H9 (cell line): ENCODE measurements at regions not wholly inside any gene's neighbourhood (a gene's known extent, or its start where the extent isn't known, plus 50 kb on each side); places are given as distances from the start of the nearest gene placed in this dataset.

ENCODE experiments used
- DNase-seq: peaks from one replicate; pipeline ENCODE4 v3.0.0-alpha.2; 2017
- H2AFZ ChIP-seq: one replicate; pipeline ENCODE4 v1.6.1; 2013; ENCODE audit warnings: mild to moderate bottlenecking, low read length, control low read depth, moderate library complexity
- H2AK5ac ChIP-seq: 2 replicates; pipeline ENCODE4 v1.6.1; 2013; ENCODE audit warnings: low read length, control low read depth, mixed read lengths; ENCODE audit not compliant: insufficient read length
- H2BK120ac ChIP-seq: one replicate; pipeline ENCODE4 v1.6.1; 2013; ENCODE audit warnings: low read depth, mild to moderate bottlenecking, low read length, control low read depth, inconsistent platforms; ENCODE audit not compliant: poor library complexity, severe bottlenecking
- H2BK12ac ChIP-seq: 2 replicates; pipeline ENCODE4 v1.6.1; 2013; ENCODE audit warnings: low read length, control low read depth, mixed read lengths, low read depth; ENCODE audit not compliant: insufficient read length
- H2BK15ac ChIP-seq: 2 replicates; pipeline ENCODE4 v1.6.1; 2013; ENCODE audit warnings: low read depth, low read length, control low read depth
- H2BK20ac ChIP-seq: one replicate; pipeline ENCODE4 v1.6.1; 2013; ENCODE audit warnings: low read depth, mild to moderate bottlenecking, low read length, control low read depth, inconsistent platforms; ENCODE audit not compliant: poor library complexity, severe bottlenecking
- H2BK5ac ChIP-seq: 2 replicates; pipeline ENCODE4 v1.6.1; 2013; ENCODE audit warnings: low read length, control low read depth, mixed read lengths; ENCODE audit not compliant: insufficient read length
- H3K14ac ChIP-seq: 2 replicates; pipeline ENCODE4 v1.6.1; 2013; ENCODE audit warnings: low read length, control low read depth; ENCODE audit not compliant: insufficient read depth
- H3K18ac ChIP-seq: 2 replicates; pipeline ENCODE4 v1.6.1; 2013; ENCODE audit warnings: low read depth, mild to moderate bottlenecking, mixed read lengths, low read length, control low read depth; ENCODE audit not compliant: insufficient read length
- H3K23ac ChIP-seq: 2 replicates; pipeline ENCODE4 v1.6.1; 2013; ENCODE audit warnings: low read length, control low read depth, mixed read lengths, low read depth; ENCODE audit not compliant: insufficient read length
- H3K23me2 ChIP-seq: 2 replicates; pipeline ENCODE4 v1.6.1; 2013; ENCODE audit warnings: low read depth, mild to moderate bottlenecking, mixed read lengths, low read length, control low read depth; ENCODE audit not compliant: insufficient read length, poor library complexity, severe bottlenecking
- H3K27ac ChIP-seq: 2 replicates; pipeline ENCODE4 v1.5.1; 2013; ENCODE audit warnings: low read length, control low read depth, mixed read lengths, low read depth; ENCODE audit not compliant: insufficient read length
- H3K27me3 ChIP-seq: 2 replicates; pipeline ENCODE4 v1.6.1; 2013; ENCODE audit warnings: low read length, control low read depth, inconsistent platforms; ENCODE audit not compliant: insufficient read depth
- H3K4ac ChIP-seq: 2 replicates; pipeline ENCODE4 v1.6.1; 2013; ENCODE audit warnings: low read depth, mild to moderate bottlenecking, control low read depth, inconsistent platforms, low read length, moderate library complexity
- H3K4me1 ChIP-seq: 2 replicates; pipeline ENCODE4 v1.6.1; 2013; ENCODE audit warnings: low read length, control low read depth, inconsistent platforms; ENCODE audit not compliant: insufficient read depth
- H3K4me2 ChIP-seq: 2 replicates; pipeline ENCODE4 v1.6.1; 2013; ENCODE audit warnings: low read length, control low read depth, mixed read lengths; ENCODE audit not compliant: insufficient read length, insufficient read depth
- H3K56ac ChIP-seq: 2 replicates; pipeline ENCODE4 v1.6.1; 2013; ENCODE audit warnings: low read depth, mild to moderate bottlenecking, mixed read lengths, low read length, control low read depth; ENCODE audit not compliant: insufficient read length
- H3K79me1 ChIP-seq: 2 replicates; pipeline ENCODE4 v1.6.1; 2013; ENCODE audit warnings: low read depth, mild to moderate bottlenecking, moderate library complexity, low read length, control low read depth, inconsistent platforms; ENCODE audit not compliant: insufficient read depth, poor library complexity, severe bottlenecking
- H3K79me2 ChIP-seq: 2 replicates; pipeline ENCODE4 v1.6.1; 2013; ENCODE audit warnings: low read length, control low read depth, inconsistent platforms; ENCODE audit not compliant: insufficient read depth
- H3K9ac ChIP-seq: 2 replicates; pipeline ENCODE4 v1.6.1; 2013; ENCODE audit warnings: low read length, control low read depth, mixed read lengths; ENCODE audit not compliant: insufficient read length; ENCODE audit errors: extremely low read depth
- H3K9me3 ChIP-seq: one replicate; pipeline ENCODE4 v1.6.1; 2013; ENCODE audit warnings: low read depth, low read length, inconsistent platforms; ENCODE audit not compliant: control insufficient read depth
- H3T11ph ChIP-seq: one replicate; pipeline ENCODE4 v1.6.1; 2013; ENCODE audit warnings: mild to moderate bottlenecking, low read length, control low read depth, inconsistent platforms
- H4K20me1 ChIP-seq: one replicate; pipeline ENCODE4 v1.6.1; 2013; ENCODE audit not compliant: control insufficient read depth, insufficient read length, insufficient read depth
- H4K5ac ChIP-seq: 2 replicates; pipeline ENCODE4 v1.6.1; 2013; ENCODE audit warnings: low read depth, mild to moderate bottlenecking, mixed read lengths, low read length, control low read depth; ENCODE audit not compliant: insufficient read length
- H4K8ac ChIP-seq: replicated peaks from 2 replicates; pipeline ENCODE4 v1.6.1; 2013; ENCODE audit warnings: low read length, control low read depth, mixed read lengths, low read depth; ENCODE audit not compliant: insufficient read length
- H4K91ac ChIP-seq: 2 replicates; pipeline ENCODE4 v1.6.1; 2013; ENCODE audit warnings: low read depth, mild to moderate bottlenecking, moderate library complexity, mixed read lengths, low read length, control low read depth; ENCODE audit not compliant: insufficient read length
- H3K27ac Mint-ChIP-seq, 3 experiments: 2 replicates in 2 of 3; 3 replicates in 1 of 3; pipeline ENCODE4 v1.8.0; 2020 to 2021; ENCODE audit warnings: mixed read lengths in 3 of 3, mild to moderate bottlenecking in 1 of 3, moderate library complexity in 1 of 3
- H3K27me3 Mint-ChIP-seq: 2 replicates; pipeline ENCODE4 v1.8.0; 2021; ENCODE audit warnings: low read depth, mild to moderate bottlenecking, moderate library complexity, mixed read lengths
- H3K36me3 Mint-ChIP-seq, 3 experiments: 2 replicates in 2 of 3; 3 replicates in 1 of 3; pipeline ENCODE4 v1.8.0; 2020 to 2021; ENCODE audit warnings: low read depth in 3 of 3, mixed read lengths in 3 of 3; ENCODE audit not compliant: insufficient read depth in 1 of 3
- H3K4me1 Mint-ChIP-seq, 2 experiments: 2 replicates each; pipeline ENCODE4 v1.8.0; 2020; ENCODE audit warnings: mixed read lengths in 2 of 2
- H3K4me3 Mint-ChIP-seq, 2 experiments: 2 replicates in 1 of 2; 3 replicates in 1 of 2; pipeline ENCODE4 v1.8.0; 2020 to 2021; ENCODE audit warnings: mild to moderate bottlenecking in 2 of 2, mixed read lengths in 2 of 2, moderate library complexity in 1 of 2
- H3K9me3 Mint-ChIP-seq, 2 experiments: 2 replicates in 1 of 2; 3 replicates in 1 of 2; pipeline ENCODE4 v1.8.0; 2020; ENCODE audit warnings: mild to moderate bottlenecking in 2 of 2, mixed read lengths in 2 of 2, moderate library complexity in 1 of 2
- WGBS: extraction: QIAGEN DNeasy Blood & Tissue Kit; methylation state at CpG from one replicate; pipeline ENCODE4 v1.1.7; 2013; ENCODE audit warnings: missing lambda C conversion rate, low lambda C conversion rate, mixed read lengths; ENCODE audit not compliant: insufficient read length; ENCODE audit errors: extremely low coverage; 5-methylcytosine and 5-hydroxymethylcytosine counted together
- TF ChIP-seq, protein P1 (sequence below): fragments of 200-600 bp; sonication (generic); conservative IDR thresholded peaks from 3 replicates; pipeline ENCODE4 v1.8.0; 2021; ENCODE audit warnings: antibody characterized with exemption, mild to moderate bottlenecking

DNA sequence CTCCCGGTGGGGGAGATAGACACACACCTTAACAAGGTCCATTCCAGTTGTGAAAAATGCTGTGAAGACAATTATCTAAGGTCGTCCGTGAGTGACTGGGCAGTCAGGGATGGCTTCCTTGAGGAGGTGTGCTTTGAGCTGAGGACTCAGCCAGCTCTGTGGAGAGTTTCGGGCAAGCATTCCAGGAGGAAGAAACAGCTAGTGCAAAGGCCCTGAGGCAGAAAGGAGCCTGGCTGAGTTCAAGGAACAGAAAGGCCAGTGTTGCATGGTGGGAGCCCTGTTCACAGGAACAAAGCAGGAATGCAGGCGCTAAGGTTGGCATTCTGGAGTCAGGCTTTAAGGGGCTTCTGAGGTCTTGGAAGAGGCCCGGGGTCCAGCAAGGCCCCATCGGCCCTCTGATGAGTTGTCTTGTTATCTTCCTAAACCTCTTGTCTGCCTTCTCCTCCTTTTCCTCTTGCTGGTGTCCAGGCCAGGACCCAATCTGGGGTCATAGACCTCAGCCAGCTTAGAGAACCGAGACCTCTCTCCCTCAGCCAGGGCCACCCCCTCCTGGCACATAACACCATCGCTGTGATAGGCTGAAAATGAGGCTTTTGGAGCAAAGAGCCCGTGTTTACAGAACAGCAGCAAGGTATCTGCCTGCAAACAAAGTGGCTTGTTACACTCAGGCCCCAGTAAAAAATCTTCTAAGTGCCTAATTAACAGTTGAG is 270.2 kb upstream of the MVB12B start:
- no CpG with 5 or more reads among the region's 10 CpGs for WGBS
- no peaks in the 10 kb centered on the region for H3K9me3 Mint-ChIP-seq
- no peak overlapping the region for H3K27ac Mint-ChIP-seq
- no peaks in the 10 kb centered on the region for H3K23me2 ChIP-seq
- no peak overlapping the region for H2BK15ac ChIP-seq
- no peak overlapping the region for H3K27ac ChIP-seq
- no peaks in the 10 kb centered on the region for H3K79me2 ChIP-seq
- H4K20me1 ChIP-seq, result no peaks in the 10 kb centered on the region
- TF ChIP-seq, protein P1, sequence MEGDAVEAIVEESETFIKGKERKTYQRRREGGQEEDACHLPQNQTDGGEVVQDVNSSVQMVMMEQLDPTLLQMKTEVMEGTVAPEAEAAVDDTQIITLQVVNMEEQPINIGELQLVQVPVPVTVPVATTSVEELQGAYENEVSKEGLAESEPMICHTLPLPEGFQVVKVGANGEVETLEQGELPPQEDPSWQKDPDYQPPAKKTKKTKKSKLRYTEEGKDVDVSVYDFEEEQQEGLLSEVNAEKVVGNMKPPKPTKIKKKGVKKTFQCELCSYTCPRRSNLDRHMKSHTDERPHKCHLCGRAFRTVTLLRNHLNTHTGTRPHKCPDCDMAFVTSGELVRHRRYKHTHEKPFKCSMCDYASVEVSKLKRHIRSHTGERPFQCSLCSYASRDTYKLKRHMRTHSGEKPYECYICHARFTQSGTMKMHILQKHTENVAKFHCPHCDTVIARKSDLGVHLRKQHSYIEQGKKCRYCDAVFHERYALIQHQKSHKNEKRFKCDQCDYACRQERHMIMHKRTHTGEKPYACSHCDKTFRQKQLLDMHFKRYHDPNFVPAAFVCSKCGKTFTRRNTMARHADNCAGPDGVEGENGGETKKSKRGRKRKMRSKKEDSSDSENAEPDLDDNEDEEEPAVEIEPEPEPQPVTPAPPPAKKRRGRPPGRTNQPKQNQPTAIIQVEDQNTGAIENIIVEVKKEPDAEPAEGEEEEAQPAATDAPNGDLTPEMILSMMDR, result no peak
- no peak overlapping the region for H3K56ac ChIP-seq
- no peak overlapping the region for H3K23ac ChIP-seq
- peaks cover 2 to 32% of the 10 kb centered on the region in 2 experiments; a peak in 2 of 4 replicates for H3K4me1 Mint-ChIP-seq
- DNase-seq, result no peak
- no peak overlapping the region for H3K14ac ChIP-seq
- H3K4me3 Mint-ChIP-seq, result no peak overlapping the region
- H3K36me3 Mint-ChIP-seq, result no peaks in the 10 kb centered on the region
- H2BK120ac ChIP-seq, result no peak overlapping the region
- H2BK20ac ChIP-seq, result no peak overlapping the region
- H3K79me1 ChIP-seq, result no peaks in the 10 kb centered on the region
- no peaks in the 10 kb centered on the region for H3K27me3 ChIP-seq
- no peak overlapping the region for H3K18ac ChIP-seq
- H3T11ph ChIP-seq, result no peak overlapping the region
- no peak overlapping the region for H2BK12ac ChIP-seq
- no peaks in the 10 kb centered on the region for H3K4me1 ChIP-seq
- no peak overlapping the region for H4K5ac ChIP-seq
- H2AK5ac ChIP-seq, result no peak overlapping the region
- no peak overlapping the region for H3K9ac ChIP-seq
- H3K4ac ChIP-seq, result no peak overlapping the region
- H2AFZ ChIP-seq, result no peak overlapping the region
- H4K91ac ChIP-seq, result no peak overlapping the region
- no peaks in the 10 kb centered on the region for H3K9me3 ChIP-seq
- H3K4me2 ChIP-seq, result no peak overlapping the region
- H3K27me3 Mint-ChIP-seq, result peaks cover 12% of the 10 kb centered on the region
- H4K8ac ChIP-seq, result no peak overlapping the region
- H2BK5ac ChIP-seq, result no peak overlapping the region
